ENCODE measurements at regions not wholly inside any gene's neighbourhood (a gene's known extent, or its start where the extent isn't known, plus 50 kb on each side); places are given as distances from the start of the nearest gene placed in this dataset.

- no peak for DNase-seq (ENCODE audit: low spot score, unreplicated experiment)
- Mint-ChIP-seq H3K9me3 (ENCODE audit: low read depth) (no peaks in the 10 kb centered on the region), H3K27me3 (no peaks in the 10 kb centered on the region), H3K36me3 (ENCODE audit: insufficient read depth) (no peaks in the 10 kb centered on the region), H3K27ac (no peak overlapping the region), H3K4me1 (ENCODE audit: low read depth) (peaks cover 9% of the 10 kb centered on the region), H3K4me3 (ENCODE audit: low read depth) (no peak overlapping the region)
- TF ChIP-seq, protein P1, sequence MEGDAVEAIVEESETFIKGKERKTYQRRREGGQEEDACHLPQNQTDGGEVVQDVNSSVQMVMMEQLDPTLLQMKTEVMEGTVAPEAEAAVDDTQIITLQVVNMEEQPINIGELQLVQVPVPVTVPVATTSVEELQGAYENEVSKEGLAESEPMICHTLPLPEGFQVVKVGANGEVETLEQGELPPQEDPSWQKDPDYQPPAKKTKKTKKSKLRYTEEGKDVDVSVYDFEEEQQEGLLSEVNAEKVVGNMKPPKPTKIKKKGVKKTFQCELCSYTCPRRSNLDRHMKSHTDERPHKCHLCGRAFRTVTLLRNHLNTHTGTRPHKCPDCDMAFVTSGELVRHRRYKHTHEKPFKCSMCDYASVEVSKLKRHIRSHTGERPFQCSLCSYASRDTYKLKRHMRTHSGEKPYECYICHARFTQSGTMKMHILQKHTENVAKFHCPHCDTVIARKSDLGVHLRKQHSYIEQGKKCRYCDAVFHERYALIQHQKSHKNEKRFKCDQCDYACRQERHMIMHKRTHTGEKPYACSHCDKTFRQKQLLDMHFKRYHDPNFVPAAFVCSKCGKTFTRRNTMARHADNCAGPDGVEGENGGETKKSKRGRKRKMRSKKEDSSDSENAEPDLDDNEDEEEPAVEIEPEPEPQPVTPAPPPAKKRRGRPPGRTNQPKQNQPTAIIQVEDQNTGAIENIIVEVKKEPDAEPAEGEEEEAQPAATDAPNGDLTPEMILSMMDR (IDR thresholded peaks at IDR 0.05; ENCODE audit: unreplicated experiment): no peak
Observed at GRCh38 chr3:90011131-90011530, 903.7 kb downstream of the EPHA3 start.

DNA sequence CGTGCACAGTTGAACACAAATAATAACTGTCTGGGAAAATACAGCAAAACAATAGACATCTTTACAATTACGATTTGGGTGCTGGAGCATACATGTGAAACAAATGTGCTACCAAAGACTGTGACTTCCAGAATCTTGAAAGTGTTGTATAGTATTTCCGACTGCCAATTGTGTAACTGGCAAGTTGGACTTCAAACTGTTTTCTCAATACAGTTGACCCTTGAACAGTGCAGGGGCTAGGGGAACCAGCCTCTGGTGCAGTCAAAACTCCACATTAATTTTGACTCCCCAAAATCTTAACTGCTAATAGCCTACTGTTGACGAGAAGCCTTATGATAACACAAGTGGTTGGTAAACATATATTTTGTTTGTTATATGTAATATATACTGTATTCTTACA is 904.2 kb downstream of the EPHA3 start:
- Mint-ChIP-seq H3K36me3 (ENCODE audit: insufficient read depth) (no peaks in the 10 kb centered on the region), H3K9me3 (ENCODE audit: low read depth) (no peaks in the 10 kb centered on the region), H3K27me3 (no peaks in the 10 kb centered on the region), H3K4me3 (ENCODE audit: low read depth) (no peak overlapping the region), H3K27ac (no peak overlapping the region), H3K4me1 (ENCODE audit: low read depth) (peaks cover 11% of the 10 kb centered on the region)
- TF ChIP-seq, protein P1 (IDR thresholded peaks at IDR 0.05; ENCODE audit: unreplicated experiment): no peak
- no peak for DNase-seq (ENCODE audit: low spot score, unreplicated experiment)

DNA sequence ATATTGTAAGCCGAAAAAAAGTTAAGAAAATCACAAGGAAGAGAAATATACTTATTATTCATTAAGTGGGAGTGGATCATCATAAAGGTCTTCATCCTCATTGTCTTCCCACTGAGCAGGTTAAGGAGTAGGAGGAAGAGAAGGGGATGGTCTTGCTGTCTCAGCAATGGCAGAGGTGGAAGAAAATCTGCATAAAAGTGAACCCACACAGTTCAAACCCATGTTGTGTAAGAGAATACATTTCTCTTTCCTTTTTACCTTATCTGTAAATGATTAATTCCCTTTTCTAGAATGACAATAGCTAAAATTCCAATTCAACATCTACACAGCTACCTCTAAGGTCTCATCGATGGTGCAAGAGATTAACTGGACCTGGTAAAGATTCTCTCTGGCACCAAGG is 904.6 kb downstream of the EPHA3 start:
- Mint-ChIP-seq H3K27me3 (no peaks in the 10 kb centered on the region), H3K36me3 (ENCODE audit: insufficient read depth) (no peaks in the 10 kb centered on the region), H3K4me1 (ENCODE audit: low read depth) (peaks cover 11% of the 10 kb centered on the region), H3K9me3 (ENCODE audit: low read depth) (no peaks in the 10 kb centered on the region), H3K4me3 (ENCODE audit: low read depth) (no peak overlapping the region), H3K27ac (no peak overlapping the region)
- no peak for DNase-seq (ENCODE audit: low spot score, unreplicated experiment)
- TF ChIP-seq, protein P1 (IDR thresholded peaks at IDR 0.05; ENCODE audit: unreplicated experiment): no peak

GRCh38 chr3:90015688-90016356 is 908.4 kb downstream of the EPHA3 start:
- H3K9me3 Mint-ChIP-seq (ENCODE audit: low read depth): no peaks in the 10 kb centered on the region
- TF ChIP-seq, protein P1 (IDR thresholded peaks at IDR 0.05; ENCODE audit: unreplicated experiment): no peak
- H3K4me3 Mint-ChIP-seq (ENCODE audit: low read depth): no peak overlapping the region
- no peaks in the 10 kb centered on the region for H3K36me3 Mint-ChIP-seq (ENCODE audit: insufficient read depth)
- H3K4me1 Mint-ChIP-seq (ENCODE audit: low read depth): peaks cover 7% of the 10 kb centered on the region
- no peaks in the 10 kb centered on the region for H3K27me3 Mint-ChIP-seq
- no peak for DNase-seq (ENCODE audit: low spot score, unreplicated experiment)
- no peak overlapping the region for H3K27ac Mint-ChIP-seq

- Mint-ChIP-seq H3K27me3 (no peaks in the 10 kb centered on the region), H3K36me3 (ENCODE audit: insufficient read depth) (no peaks in the 10 kb centered on the region), H3K9me3 (ENCODE audit: low read depth) (no peaks in the 10 kb centered on the region), H3K4me3 (ENCODE audit: low read depth) (no peak overlapping the region), H3K4me1 (ENCODE audit: low read depth) (peaks cover 5% of the 10 kb centered on the region), H3K27ac (no peak overlapping the region)
- TF ChIP-seq, protein P1 (IDR thresholded peaks at IDR 0.05; ENCODE audit: unreplicated experiment): no peak
- no peak for DNase-seq (ENCODE audit: low spot score, unreplicated experiment)
Observed at GRCh38 chr3:90016555-90016954, 909.1 kb downstream of the EPHA3 start.
